GM13977 (cell line): ENCODE measurements at regions not wholly inside any gene's neighbourhood (a gene's known extent, or its start where the extent isn't known, plus 50 kb on each side); places are given as distances from the start of the nearest gene placed in this dataset.

Experiments
- DNase-seq: peaks from one replicate; pipeline ENCODE4 v3.0.0; 2012; ENCODE audit warnings: low spot score
- CTCF ChIP-seq: IDR thresholded peaks from 2 replicates; pipeline ENCODE4 v1.5.1; 2012; ENCODE audit warnings: mild to moderate bottlenecking, control low read depth; ENCODE audit not compliant: insufficient read depth; ENCODE audit errors: extremely low read depth, missing control alignments
- in situ Hi-C: fragments of 300-500 bp; cut with MboI; formaldehyde crosslinking; loops from one replicate; pipeline ENCODE4 v1.12.0; 2022; ENCODE audit warnings: low sequenced_read_pairs, low pct_unique_long_range_greater_than_20kb, mixed read lengths, inconsistent platforms; ENCODE audit not compliant: unreplicated experiment

- in situ Hi-C loops: no loop called here
- DNase-seq: no peak
- TF ChIP-seq CTCF: no peak
Observed at GRCh38 chr9:7910426-7911020, 110.9 kb upstream of the DMAC1 start.

- no peak for DNase-seq
- no peak for TF ChIP-seq CTCF
- in situ Hi-C loops: no loop called here
Observed at GRCh38 chr9:7909537-7909936, 110.0 kb upstream of the DMAC1 start.

GRCh38 chr9:7907551-7908337 lies 108.2 kb upstream of the DMAC1 start:
- in situ Hi-C loops: no loop called here
- no peak for TF ChIP-seq CTCF
- DNase-seq: no peak

- DNase-seq: no peak
- in situ Hi-C loops: no loop called here
- no peak for TF ChIP-seq CTCF
Observed at GRCh38 chr9:7906783-7907550, 107.4 kb upstream of the DMAC1 start.

GRCh38 chr9:7901621-7902020 lies 102.0 kb upstream of the DMAC1 start:
- no peak for TF ChIP-seq CTCF
- in situ Hi-C loops: no loop called here
- DNase-seq: no peak

GRCh38 chr9:7900541-7900940 lies 101.0 kb upstream of the DMAC1 start:
- DNase-seq: no peak
- in situ Hi-C loops: no loop called here
- TF ChIP-seq CTCF: no peak
